ENCODE measurements at regions not wholly inside any gene's neighbourhood (a gene's known extent, or its start where the extent isn't known, plus 50 kb on each side); places are given as distances from the start of the nearest gene placed in this dataset.

- TF ChIP-seq POLR2A (IDR thresholded peaks at IDR 0.05) (no peak), CTCF (IDR thresholded peaks at IDR 0.05) (no peak)
These were observed 188.6 kb upstream of the ZNF608 start for GRCh38 chr5:124935065-124935464.
